A673 (cell line): ENCODE measurements at regions not wholly inside any gene's neighbourhood (a gene's known extent, or its start where the extent isn't known, plus 50 kb on each side); places are given as distances from the start of the nearest gene placed in this dataset.

Experiments
- BruUV-seq: library from RNA; stranded (reverse); fragments of 400-500 nt; replicated peaks from 2 replicates; lab custom pipeline; 2021; lab: Mats Ljungman, UMichigan
- CTCF ChIA-PET: fragments of 300-600 bp; sonication (Branson Sonifier 250); formaldehyde crosslinking; loops from one replicate; lab custom pipeline; 2022; ENCODE audit warnings: antibody characterized with exemption; lab: Charles Lee
- POLR2A ChIA-PET: fragments of 300-600 bp; sonication (Branson Sonifier 250); formaldehyde crosslinking; loops from one replicate; lab custom pipeline; 2022; ENCODE audit warnings: antibody characterized with exemption; ENCODE audit not compliant: low non-redundant PET; lab: Charles Lee
- DNase-seq: peaks from one replicate; pipeline ENCODE4 v3.0.0-alpha.2; 2015; ENCODE audit warnings: low spot score
- H3K27ac ChIP-seq: fragments of 200-600 bp; sonication (generic); 2 replicates; pipeline ENCODE4 v1.5.1; 2016; ENCODE audit warnings: mixed run types, low read depth, mild to moderate bottlenecking, mixed read lengths, antibody characterized with exemption, low read length; ENCODE audit not compliant: poor library complexity, severe bottlenecking
- H3K27me3 ChIP-seq: fragments of 200-600 bp; sonication (generic); replicated peaks from 2 replicates; pipeline ENCODE4 v1.6.1; 2017; ENCODE audit warnings: mixed run types, low read depth, mild to moderate bottlenecking, mixed read lengths, antibody characterized with exemption, low read length; ENCODE audit not compliant: insufficient read depth, poor library complexity
- H3K36me3 ChIP-seq: fragments of 200-600 bp; sonication (generic); 2 replicates; pipeline ENCODE4 v1.6.1; 2016; ENCODE audit warnings: mixed run types, mild to moderate bottlenecking, mixed read lengths, antibody characterized with exemption, low read length; ENCODE audit not compliant: insufficient read depth, poor library complexity, severe bottlenecking
- H3K4me1 ChIP-seq: fragments of 200-600 bp; sonication (generic); 2 replicates; pipeline ENCODE4 v1.6.1; 2017; ENCODE audit warnings: mixed run types, mild to moderate bottlenecking, mixed read lengths, antibody characterized with exemption, low read length; ENCODE audit not compliant: insufficient read depth, poor library complexity, severe bottlenecking
- H3K4me3 ChIP-seq: fragments of 200-600 bp; sonication (generic); 2 replicates; pipeline ENCODE4 v1.5.1; 2016; ENCODE audit warnings: low read depth, mixed run types, mild to moderate bottlenecking, mixed read lengths, low read length; ENCODE audit not compliant: poor library complexity, severe bottlenecking
- H3K9me3 ChIP-seq: fragments of 200-600 bp; sonication (generic); 2 replicates; pipeline ENCODE4 v1.6.1; 2016; ENCODE audit warnings: mixed run types, low read depth, mild to moderate bottlenecking, mixed read lengths, antibody characterized with exemption, low read length; ENCODE audit not compliant: poor library complexity, severe bottlenecking
- CTCF ChIP-seq: fragments of 300-800, 200-600 bp; sonication (generic); conservative IDR thresholded peaks from 2 replicates; pipeline ENCODE4 v1.5.1; 2017; ENCODE audit warnings: low read depth, mild to moderate bottlenecking, antibody characterized with exemption, low read length, moderate library complexity, mixed read lengths
- EZH2 ChIP-seq: fragments of 200-600 bp; sonication (generic); IDR thresholded peaks from 2 replicates; pipeline ENCODE4 v1.6.1; 2017; ENCODE audit warnings: borderline replicate concordance, low read depth, mild to moderate bottlenecking, mixed read lengths, antibody characterized with exemption, low read length; ENCODE audit not compliant: poor library complexity, severe bottlenecking
- intact Hi-C: fragments of 100-400 bp; cut with micrococcal nuclease; formaldehyde crosslinking; loops from one replicate; pipeline ENCODE4 v1.10.0; 2022; ENCODE audit not compliant: unreplicated experiment

GRCh38 chr20:10828180-10828579 is 154.4 kb upstream of the JAG1 start:
- H3K27me3 ChIP-seq: peaks cover 3% of the 10 kb centered on the region
- intact Hi-C loops: no loop called here
- CTCF ChIA-PET: no interaction called here
- POLR2A ChIA-PET: no interaction called here
- no peaks in the 10 kb centered on the region for H3K4me1 ChIP-seq
- no peak overlapping the region for H3K4me3 ChIP-seq
- H3K27ac ChIP-seq: no peak overlapping the region
- TF ChIP-seq EZH2 (no peak), CTCF (no peak)
- H3K9me3 ChIP-seq: no peaks in the 10 kb centered on the region
- no peak for DNase-seq
- H3K36me3 ChIP-seq: no peaks in the 10 kb centered on the region
- no TSS peak for BruUV-seq

DNA sequence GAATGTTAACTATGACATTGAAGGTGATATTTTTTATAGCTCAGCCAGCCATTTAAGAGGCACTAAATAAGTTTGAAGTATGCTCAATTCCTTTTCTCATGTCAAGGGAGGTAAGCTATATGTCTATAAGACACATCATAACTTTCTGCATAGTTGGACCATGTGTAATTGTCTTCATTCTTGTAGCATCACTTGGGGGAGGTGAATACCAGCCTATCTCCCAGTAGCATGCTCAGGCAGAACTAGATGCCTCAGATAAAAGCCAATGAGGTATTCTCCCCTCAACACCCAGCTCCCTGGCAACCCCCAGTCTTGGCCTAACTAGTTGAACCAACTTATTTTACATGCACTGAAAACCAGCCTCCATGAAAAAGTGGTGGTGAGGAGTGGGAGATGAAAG is 158.3 kb upstream of the JAG1 start:
- Histone ChIP-seq H3K27ac (no peak overlapping the region), H3K36me3 (no peaks in the 10 kb centered on the region), H3K27me3 (peaks cover 13% of the 10 kb centered on the region), H3K9me3 (no peaks in the 10 kb centered on the region), H3K4me3 (no peak overlapping the region), H3K4me1 (no peaks in the 10 kb centered on the region)
- CTCF ChIA-PET: no interaction called here
- DNase-seq: no peak
- intact Hi-C loops: no loop called here
- BruUV-seq: no TSS peak
- no peak for TF ChIP-seq CTCF
- TF ChIP-seq EZH2: no peak
- POLR2A ChIA-PET: no interaction called here

DNA sequence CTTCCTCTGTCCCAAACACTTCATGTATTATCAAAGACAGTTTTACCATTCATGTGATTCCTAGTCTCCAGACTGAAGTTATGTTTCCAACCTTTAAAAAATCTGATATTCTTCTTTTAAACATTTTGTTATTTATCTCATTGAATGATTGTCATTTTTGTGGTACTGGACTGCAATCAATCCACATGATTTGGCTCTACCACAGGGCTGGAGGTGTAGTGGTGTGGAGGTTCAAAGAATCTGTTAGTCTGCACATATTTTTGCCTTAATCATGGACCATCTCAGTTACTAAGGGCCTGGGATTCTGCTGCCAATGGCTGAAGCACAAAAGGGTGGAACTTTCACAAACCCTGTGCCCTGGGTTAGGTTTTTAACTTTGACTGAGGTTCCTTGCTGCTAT is 164.1 kb upstream of the JAG1 start:
- intact Hi-C loops: no loop called here
- CTCF ChIA-PET: no interaction called here
- no TSS peak for BruUV-seq

More for the DNA sequence above, 164.1 kb upstream of the JAG1 start:
- DNase-seq: no peak
- Histone ChIP-seq H3K27me3 (peaks cover 13% of the 10 kb centered on the region), H3K27ac (no peak overlapping the region), H3K4me1 (no peaks in the 10 kb centered on the region), H3K4me3 (no peak overlapping the region), H3K9me3 (peaks cover 10% of the 10 kb centered on the region), H3K36me3 (no peaks in the 10 kb centered on the region)
- POLR2A ChIA-PET: no interaction called here
- TF ChIP-seq CTCF (no peak), EZH2 (no peak)
